KBM-7 (cell line): ENCODE measurements at regions not wholly inside any gene's neighbourhood (a gene's known extent, or its start where the extent isn't known, plus 50 kb on each side); places are given as distances from the start of the nearest gene placed in this dataset.

Experiments used
- DNase-seq: peaks from one replicate; pipeline ENCODE4 v3.0.0-alpha.2; 2015
- in situ Hi-C: fragments of 300-500 bp; cut with MboI; formaldehyde crosslinking; loops from 2 replicates; pipeline ENCODE4 v1.14.3; 2020; ENCODE audit warnings: low sequenced_read_pairs, low pct_unique_long_range_greater_than_20kb, mixed read lengths

GRCh38 chrX:16222151-16222550 is 54.9 kb downstream of the MAGEB17 start:
- in situ Hi-C loops, result no loop called here
- no peak for DNase-seq

DNA sequence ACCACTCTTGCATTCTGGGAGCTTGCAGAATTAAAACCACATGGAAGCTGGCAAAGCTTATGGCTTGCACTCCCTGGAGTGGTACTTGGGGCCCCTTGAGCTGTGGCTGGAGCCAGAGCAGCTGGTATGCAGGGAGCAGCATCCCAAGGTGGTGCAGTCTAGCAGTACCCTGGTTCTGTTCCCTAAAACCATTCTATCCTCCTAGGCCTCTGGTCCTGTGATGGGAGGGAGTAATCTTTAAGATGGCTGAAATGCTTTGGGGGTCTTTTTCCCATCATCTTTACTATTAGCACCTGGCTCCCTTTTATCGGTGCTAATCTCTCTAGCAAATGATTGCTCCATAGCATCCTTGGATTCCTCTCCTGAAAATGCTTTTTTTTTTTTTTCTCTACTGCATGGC is 56.1 kb downstream of the MAGEB17 start:
- in situ Hi-C loops, result no loop called here
- DNase-seq, result no peak

- in situ Hi-C loops, result no loop called here
- DNase-seq, result no peak
Measured at GRCh38 chrX:16239211-16239610, 71.9 kb downstream of the MAGEB17 start.

DNA sequence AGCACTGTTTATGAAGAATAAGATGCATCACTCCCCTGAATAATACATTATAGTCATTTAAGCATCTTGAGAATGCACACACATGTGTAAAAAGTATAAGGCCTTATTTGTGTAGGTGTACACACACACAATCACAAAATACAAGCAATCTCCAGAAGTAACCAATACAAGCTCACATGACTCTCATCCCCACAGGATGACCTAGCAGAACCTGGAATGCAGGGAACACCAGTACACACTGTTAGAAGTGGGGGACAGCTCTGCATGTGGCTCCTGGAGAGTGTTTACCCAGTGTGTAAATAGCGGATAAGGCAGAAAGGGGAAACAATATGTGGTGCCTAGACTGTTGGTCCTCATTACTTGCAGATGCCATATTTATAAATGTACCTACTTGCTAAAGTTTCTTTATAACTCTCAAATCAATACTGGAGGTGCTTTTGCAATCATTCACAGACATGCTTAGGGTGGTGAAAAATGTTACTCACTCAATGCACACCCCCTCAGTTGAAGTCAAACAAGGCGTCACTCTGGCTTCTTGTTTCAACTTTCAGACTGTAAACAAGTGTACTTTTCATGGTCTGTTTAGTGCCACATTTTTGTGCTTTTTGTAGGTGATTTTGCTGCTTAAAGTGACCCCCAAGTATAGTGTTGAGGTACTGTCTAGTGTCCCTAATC is 73.1 kb downstream of the MAGEB17 start:
- DNase-seq, result no peak
- in situ Hi-C loops, result no loop called here

GRCh38 chrX:16240968-16241367 is 73.7 kb downstream of the MAGEB17 start:
- in situ Hi-C loops, result no loop called here
- no peak for DNase-seq

DNA sequence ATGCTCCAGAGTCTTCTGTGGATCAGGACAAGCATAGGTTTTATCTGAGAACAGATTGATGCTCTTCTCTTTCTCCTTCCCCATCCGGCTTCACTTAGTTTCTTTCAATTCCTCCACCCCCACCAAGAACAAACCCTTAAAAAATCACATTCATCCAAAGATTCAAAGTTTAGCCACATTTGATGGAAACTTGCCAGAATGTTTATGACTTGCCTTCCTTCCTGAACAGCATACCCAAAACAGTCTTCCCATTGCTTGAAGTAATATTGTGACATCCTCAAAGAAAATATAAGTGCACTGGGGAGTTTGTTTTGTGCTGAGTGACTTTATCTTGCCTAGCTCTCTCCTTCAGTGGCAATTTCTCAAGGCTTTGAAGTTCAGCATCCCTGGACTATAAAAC is 83.0 kb downstream of the MAGEB17 start:
- DNase-seq, result no peak
- in situ Hi-C loops, result no loop called here

DNA sequence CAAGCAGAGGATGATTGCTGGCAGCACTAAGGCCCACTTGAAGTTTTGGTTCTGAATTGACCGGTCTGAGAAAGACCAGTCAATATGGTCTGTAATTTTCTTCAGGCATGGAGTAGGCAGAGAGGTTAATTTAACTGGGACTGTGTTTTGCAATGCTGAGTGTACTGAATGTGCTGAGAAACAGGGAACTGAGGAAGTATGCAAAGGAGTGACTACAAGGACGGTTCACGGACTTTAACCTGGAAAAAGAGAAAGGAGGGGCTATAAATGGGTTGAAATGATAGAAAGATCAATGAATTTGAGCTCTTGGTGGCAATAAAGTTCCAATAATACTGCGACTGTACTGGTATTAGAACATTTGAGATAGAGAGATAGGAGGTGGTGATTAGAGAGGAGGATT is 84.5 kb downstream of the MAGEB17 start:
- no peak for DNase-seq
- in situ Hi-C loops, result no loop called here

GRCh38 chrX:16258882-16259281 is 91.6 kb downstream of the MAGEB17 start:
- in situ Hi-C loops, result no loop called here

DNA sequence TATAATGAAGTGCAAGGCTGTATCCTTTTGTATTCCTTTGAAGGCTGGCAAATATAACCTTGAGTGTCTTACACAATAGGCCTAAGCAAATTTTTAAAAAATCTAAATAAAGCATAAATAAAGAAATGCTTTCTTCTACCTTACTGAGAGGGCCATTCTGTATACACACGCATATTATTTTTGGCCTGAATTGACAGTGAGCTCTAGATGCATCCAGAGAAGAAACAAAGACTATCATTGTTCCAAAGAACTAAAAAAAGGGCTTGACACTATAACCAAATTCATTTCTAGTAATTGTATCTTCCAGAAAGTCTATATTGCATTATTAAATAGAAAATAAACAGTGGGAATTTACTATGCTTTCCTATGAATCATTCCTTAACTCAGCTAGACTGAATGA is 100.2 kb downstream of the MAGEB17 start:
- no peak for DNase-seq
- in situ Hi-C loops, result no loop called here

More at GRCh38 chrX:16258882-16259281, 91.6 kb downstream of the MAGEB17 start:
- no peak for DNase-seq

GRCh38 chrX:16268206-16268605 is 100.9 kb downstream of the MAGEB17 start:
- DNase-seq, result no peak
- in situ Hi-C loops, result no loop called here

DNA sequence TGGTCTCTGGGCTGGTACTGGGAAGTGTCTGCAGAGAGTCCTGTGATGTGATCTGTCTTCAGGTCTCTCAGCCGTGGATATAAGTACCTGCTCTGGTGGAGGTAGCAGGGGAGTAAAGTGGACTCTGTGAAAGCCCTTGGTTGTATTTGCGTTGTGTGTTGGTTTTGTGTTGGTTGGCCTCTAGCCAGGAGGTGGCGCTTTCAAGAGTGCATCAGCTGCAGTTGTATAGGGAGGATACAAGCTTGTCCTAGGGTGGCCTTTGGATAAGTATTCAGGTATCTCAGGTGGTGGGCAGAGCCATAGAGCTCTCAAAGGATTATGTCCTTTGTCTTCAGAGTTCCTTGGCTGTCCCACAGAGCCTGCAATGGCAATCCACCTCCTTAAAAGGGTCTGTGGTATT is 111.6 kb downstream of the MAGEB17 start:
- in situ Hi-C loops, result no loop called here

DNA sequence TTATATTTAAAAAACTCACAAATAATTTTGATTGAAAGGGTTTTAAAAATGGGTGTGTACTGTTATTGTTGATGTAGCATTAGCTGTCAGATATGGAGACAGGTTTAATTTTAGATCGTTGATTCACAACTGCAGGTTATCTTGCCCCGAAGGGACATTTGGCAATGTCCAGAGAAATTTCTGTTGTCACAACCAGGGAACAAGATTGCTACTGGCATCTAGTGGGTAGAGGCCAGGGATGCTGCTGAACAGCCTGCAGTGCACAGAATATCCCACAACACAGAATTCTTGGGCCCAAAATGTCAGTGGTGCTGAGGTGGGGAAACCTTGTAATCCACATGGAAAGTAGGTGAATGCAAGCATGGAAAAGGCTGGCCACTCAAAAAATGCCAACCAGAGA is 114.9 kb downstream of the MAGEB17 start:
- in situ Hi-C loops, result no loop called here
- no peak for DNase-seq

More for the DNA sequence above, 111.6 kb downstream of the MAGEB17 start:
- peak; percentile 13 for DNase-seq

DNA sequence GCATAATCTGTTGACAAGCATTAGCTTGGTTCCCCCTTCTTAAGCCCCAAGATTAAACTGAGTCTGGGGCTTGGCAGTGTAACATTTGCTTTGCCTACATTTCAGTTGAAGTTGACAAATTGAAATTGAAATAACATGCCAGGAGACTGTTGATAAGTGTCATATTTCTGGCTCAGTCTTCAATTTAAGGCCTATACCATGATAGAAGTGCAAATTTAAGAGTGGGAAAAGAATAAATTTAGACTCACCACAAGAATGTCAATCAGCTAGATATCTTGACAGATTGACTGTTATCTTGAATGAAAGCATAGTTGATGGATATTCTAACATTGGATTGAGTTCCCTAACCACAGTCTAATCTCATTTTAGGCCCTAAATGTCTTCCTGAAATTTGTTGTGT is 117.6 kb downstream of the MAGEB17 start:
- DNase-seq, result no peak
- in situ Hi-C loops, result no loop called here

GRCh38 chrX:16290997-16291396 is 123.7 kb downstream of the MAGEB17 start:
- DNase-seq, result no peak
- in situ Hi-C loops, result no loop called here

DNA sequence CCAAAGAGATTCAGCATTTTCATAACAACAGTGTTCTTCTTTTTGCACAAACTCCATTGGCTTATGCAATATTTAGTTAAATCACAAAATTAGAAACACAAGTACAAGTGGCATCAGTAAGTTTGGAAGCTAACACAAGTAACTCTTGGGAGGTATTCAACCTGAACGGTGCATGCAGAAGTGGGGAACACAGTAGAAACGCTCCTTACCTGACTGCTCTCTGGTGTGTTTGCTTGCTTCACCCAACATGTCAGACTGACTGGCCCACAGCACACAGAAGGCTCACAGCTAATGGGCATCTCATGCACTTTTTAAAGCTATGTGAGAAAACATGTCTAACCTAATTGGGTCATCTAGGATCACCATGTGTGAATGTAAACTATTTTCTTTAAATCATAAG is 133.6 kb downstream of the MAGEB17 start:
- in situ Hi-C loops, result no loop called here
- no peak for DNase-seq

DNA sequence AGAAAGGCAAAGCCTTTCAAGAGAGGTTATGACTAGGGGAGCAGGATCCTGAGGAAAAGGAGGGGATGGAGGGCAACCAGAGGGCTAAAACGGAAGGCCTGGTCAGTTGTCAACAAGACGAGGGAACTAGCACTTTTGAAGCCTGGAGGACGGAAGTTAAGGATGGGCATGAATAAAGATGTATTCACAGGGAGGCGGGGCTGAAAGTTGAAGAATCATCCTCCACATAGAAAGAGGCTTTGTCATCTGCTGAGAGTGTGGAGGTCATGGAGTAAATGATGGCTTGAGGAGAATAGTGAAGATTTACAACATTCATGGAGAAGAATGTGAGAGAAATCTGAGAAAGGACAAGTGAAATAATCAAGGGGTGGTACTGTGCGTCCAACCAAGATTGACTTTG is 137.5 kb downstream of the MAGEB17 start:
- in situ Hi-C loops, result no loop called here
- DNase-seq, result no peak

- in situ Hi-C loops, result no loop called here
- DNase-seq, result peak; percentile 16
Measured at GRCh38 chrX:16305187-16305586, 137.9 kb downstream of the MAGEB17 start.

DNA sequence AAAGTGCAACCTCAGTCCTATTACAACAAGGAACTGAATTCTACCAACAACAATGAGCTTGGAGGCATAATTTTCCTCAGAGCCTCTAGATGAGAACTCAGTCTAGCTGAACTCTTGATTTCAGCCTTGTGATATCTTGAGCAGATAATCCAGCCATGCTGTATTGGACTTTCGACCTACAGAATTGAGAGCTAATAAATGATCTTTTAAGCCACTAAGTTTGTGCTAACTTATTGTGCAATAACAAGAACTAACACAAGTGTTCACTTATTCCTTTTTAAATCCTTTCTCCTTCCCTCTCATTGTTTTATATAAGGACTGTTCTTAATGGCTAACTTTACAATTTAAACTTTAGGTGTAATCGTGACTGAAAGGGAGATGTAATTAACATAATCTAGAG is 140.7 kb downstream of the MAGEB17 start:
- in situ Hi-C loops, result no loop called here
- DNase-seq, result no peak

DNA sequence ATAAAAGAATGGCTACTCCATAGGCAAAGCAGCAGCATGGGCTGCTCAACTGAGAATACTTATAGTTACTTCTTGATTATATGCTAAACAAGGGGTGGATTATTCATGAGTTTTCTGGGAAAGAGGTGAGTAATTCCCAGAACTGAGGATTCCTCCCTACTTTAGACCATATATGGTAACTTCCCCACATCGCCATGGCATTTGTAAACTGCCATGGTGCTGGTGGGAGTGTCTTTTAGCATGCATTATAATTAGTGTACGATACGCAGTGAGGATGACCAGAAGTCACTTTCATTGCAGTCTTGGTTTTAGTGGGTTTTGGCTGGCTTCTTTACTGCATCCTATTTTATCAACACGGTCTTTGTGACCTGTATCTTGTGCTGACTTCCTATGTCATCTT is 141.5 kb downstream of the MAGEB17 start:
- in situ Hi-C loops, result no loop called here
- no peak for DNase-seq

DNA sequence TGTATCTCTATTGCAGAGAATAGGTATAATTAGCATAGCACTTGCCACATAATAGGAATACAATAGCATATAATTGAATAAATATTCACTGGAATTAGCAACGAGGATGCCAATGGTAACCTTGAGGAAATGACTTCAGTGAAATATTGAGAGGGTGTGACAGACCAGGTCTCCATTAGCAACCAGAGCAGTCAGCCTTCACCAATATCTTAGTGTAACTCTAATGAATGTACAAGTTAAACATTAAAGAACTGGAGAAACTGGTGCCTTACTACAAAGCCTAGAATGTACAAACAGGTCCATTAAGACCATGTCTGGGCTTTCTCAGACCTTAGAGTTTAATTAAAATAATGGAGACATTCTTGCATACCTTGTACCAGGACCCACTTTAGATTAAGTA is 143.0 kb downstream of the MAGEB17 start:
- in situ Hi-C loops, result no loop called here
- no peak for DNase-seq

GRCh38 chrX:16311671-16312070 is 144.4 kb downstream of the MAGEB17 start:
- DNase-seq, result no peak
- in situ Hi-C loops, result no loop called here
